Right lung (tissue), 2 donors: ENCODE measurements at regions not wholly inside any gene's neighbourhood (a gene's known extent, or its start where the extent isn't known, plus 50 kb on each side); places are given as distances from the start of the nearest gene placed in this dataset.
"Not testable (repeated sequence)": the region's sequence is repeated elsewhere in the genome, so short reads cannot be mapped to it uniquely, and the experiment has no call there.

Experiments used
- DNase-seq, 2 donors: peaks; one replicate each; pipeline ENCODE4 v3.0.0-alpha.2; 2013

GRCh38 chr4:74544655-74545361 lies 99.9 kb downstream of the AREG start:
- no peak for DNase-seq

- no peak for DNase-seq
These were observed 100.5 kb downstream of the AREG start for GRCh38 chr4:74545448-74545847.

- no peak for DNase-seq
These were observed 101.1 kb downstream of the AREG start for GRCh38 chr4:74546057-74546456.

DNA sequence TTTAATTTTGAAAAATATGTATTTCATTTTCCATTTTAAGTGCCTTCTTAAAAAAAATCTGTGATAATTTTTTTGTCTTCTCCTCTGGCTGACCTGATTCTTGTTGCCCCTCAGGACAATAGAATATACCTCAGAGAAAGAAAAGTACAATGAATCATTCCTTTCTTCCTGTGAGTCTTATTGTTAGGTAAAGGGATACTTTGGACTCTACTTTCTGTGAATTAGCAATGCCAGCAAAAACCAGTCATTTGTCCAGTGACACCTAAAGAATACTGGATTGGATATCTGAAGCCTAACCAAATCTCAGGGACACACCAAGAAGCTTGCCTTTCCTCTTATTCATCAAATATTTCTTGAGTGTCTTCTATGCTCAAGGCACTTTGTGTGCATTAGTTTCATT lies 102.1 kb downstream of the AREG start:
- no peak for DNase-seq

DNA sequence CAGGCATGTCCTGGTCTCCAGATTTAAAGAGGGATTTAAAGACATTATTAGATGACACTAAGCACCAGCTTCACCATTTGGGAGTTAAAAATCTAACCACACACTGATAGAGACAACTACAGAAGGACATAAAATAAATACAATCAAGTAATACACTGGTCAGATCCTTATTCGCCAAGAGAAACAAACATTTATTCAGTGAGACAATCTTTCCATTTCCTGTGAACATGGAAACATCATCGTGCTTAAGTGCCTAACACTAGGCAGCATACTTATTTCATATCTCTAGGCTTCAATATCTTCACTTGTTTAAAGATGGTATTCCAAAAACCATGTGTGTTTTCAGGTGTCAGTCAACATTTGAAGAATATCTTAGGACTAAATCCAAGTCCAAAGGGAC lies 103.6 kb downstream of the AREG start:
- no peak for DNase-seq

DNA sequence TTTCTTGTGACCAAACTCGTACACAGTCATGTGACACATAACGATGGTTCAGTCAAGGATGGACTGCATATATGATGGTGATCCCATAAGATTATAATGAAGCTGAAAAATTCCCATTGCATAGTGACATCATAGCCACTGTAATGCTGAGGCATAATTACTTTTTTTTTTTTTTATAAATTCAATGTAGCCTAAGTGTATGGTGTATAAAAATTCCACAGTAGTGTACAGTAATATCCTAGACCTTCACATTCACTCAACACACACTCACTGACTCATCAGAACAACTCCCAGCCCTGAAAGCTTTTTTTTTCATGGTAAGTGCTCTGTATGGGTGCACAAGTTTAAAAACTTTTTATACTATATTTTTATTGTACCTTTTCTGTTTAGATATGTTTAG lies 105.0 kb downstream of the AREG start:
- DNase-seq: no peak

DNA sequence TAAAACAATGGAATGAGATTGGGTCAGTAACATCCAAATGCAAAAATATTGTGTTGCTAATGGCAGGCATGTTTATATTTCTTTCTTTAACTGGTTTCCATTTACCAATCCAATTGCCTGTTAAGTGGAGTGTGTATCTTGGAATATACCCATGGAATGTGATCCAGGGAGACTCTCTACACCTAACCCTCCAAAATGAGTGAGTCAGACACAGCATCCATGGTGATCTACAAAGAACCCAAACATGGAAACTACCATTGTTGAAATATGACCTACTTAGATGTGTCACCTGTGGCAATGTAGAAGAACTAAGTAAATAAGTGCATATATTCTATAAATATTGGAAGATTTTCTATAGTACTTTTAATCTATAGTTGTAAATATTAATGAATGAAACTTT lies 110.3 kb downstream of the AREG start:
- DNase-seq: no peak

GRCh38 chr4:74555843-74556242 lies 110.9 kb downstream of the AREG start:
- DNase-seq: no peak

- DNase-seq: no peak
These were observed 114.9 kb downstream of the AREG start for GRCh38 chr4:74559853-74560252.

- no peak for DNase-seq
These were observed 123.0 kb downstream of the AREG start for GRCh38 chr4:74567981-74568380.

DNA sequence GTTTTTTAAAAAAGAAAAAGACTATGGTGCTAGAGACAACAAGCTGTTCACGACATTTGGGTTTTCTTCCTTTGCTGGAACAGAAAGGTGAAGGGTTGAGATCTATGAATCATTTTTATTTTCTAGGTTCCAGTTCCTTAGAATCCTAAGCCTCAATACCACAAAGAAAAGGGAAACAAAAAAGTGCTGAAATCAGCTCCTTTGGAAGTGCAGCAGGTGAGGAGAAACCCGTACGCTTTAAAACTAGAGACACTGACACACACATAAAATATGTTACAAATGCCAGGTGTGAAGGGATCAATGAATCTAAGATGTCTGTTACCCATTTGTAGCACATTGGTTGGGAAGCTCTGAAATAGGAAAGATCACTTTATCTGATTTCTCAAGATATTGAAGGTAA lies 125.2 kb downstream of the AREG start:
- no peak for DNase-seq

DNA sequence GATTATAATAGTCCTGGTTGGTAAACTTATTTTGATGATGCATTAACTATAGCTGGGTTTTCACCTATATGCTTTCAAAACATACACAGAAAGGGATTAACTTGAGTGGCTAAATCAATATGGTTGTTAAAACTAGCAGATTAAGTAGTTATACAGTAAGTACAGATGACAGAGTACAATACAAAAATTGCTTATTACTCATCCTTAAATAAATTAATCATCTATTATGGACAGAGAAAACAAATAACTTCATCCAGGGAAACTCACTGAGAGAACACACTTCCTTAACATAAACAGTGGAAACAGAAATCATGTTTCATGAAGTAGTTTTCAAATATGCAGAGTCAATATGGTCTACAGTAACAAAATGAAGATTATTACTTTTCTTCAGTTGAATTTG lies 133.4 kb downstream of the AREG start:
- no peak for DNase-seq

DNA sequence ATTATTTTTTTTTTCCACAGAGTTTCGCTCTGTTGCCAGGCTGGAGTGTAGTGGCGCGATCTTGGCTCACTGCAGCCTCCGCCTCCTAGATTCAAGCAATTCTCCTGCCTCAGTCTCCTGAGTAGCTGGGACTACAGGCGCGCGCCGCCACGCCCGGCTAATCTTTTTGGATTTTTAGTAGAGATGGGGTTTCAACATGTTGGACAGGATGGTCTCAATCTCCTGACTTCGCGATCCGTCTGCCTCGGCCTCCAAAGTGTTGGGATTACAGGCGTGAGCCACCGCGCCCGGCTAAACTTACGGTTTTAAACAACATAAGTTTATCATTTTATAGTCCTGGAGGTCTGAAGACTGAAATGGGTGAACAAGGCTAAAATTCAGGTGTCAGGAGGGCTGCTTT lies 133.9 kb downstream of the AREG start:
- DNase-seq: not testable (repeated sequence)

DNA sequence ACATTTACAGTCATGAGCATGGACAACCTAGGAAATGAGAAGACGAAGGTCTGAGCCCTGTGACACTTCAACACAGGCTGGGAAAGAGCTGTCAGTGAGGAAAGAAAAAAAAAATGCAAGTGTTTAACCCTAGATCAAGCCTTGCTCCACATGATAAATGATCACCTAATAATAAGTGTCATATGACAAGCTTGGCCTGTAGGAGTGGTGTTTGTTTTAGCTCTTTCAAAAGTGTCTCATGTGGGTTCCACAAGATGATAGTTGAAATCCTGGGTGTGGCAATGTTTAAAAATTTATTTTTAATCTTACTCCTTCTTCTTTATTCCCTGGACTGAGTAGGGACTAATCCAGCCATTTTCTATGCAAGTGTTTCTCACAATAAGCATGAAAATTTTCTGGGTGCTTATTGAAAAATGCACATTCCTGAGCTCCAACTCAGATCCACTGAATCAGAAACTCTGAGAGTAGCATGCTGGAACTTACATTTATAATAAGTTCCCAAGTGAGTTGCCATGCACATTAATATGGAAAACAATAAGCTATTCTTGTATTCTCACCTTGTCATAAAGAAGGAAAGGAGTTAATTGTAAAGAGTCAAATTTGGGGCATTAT lies 138.3 kb downstream of the AREG start:
- DNase-seq: no peak

- no peak for DNase-seq
These were observed 138.8 kb downstream of the AREG start for GRCh38 chr4:74583757-74584156.

DNA sequence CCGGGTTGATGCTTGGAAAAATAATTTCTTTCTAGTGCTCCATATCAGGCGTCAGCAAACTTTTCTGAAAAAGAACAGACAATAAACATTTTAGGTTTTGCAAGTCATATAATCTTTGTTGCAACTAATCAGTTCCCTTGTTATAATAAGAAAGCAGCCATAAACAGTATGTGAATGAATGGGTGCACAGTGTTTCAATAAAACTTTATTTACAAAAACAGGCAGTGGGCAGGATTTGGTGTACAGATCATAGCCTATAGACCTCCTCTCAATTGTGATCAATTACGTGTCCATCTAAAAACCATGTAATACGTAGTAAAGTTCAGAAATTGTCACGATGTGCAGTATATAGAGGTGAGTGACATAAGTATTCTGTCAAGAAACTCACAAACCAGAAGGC lies 143.4 kb downstream of the AREG start:
- no peak for DNase-seq

DNA sequence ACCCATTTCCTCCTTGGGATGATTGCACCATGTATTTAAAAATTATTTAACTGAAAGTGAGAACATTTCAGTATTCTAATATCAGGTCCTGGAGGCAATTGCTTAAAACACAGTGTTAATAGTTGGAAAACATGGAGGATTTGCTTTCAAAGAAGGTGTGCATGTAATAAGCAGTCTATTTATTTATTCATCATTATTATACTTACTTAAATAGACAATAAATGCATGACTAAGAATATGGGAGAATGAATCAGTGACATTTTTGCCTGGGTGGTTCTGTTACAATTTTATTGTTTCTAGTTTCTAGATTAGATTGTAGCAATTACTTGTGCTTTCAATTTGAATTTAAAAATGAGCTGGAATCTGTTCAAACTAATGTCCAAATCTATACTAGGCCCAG lies 145.5 kb downstream of the AREG start:
- no peak for DNase-seq

DNA sequence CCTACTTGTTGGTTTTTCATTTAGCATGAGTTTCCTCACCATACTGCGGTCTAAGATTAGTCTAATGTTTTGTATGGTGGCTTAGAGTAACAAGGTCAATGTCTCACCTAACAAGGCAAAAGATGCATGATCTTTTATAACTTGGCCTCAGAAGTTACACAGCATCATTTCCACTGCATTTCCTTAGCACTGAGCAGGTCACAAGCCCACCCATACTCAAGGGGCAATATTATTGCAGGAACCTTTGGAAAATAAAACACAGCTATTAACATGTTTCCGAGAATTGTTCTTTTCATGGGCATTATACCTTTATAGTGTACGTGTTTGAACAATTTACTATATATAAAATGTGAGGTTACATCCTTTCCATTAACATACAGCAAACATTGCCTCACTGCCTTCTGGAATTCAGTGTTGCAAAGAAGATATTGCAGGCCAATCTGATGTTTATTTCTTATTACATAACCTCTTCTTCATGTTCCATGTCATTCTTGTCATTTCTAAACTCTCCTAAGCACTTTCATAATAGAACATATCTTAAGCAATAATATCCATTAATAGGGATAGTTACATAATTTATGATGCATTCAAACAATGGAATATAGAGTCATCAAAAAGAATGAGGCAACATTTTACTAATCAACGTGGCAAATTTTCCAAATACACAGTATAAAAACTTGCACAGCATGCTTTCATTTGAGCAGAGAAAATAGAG lies 153.8 kb downstream of the AREG start:
- no peak for DNase-seq

- DNase-seq: no peak
These were observed 158.2 kb downstream of the AREG start for GRCh38 chr4:74603186-74603585.

DNA sequence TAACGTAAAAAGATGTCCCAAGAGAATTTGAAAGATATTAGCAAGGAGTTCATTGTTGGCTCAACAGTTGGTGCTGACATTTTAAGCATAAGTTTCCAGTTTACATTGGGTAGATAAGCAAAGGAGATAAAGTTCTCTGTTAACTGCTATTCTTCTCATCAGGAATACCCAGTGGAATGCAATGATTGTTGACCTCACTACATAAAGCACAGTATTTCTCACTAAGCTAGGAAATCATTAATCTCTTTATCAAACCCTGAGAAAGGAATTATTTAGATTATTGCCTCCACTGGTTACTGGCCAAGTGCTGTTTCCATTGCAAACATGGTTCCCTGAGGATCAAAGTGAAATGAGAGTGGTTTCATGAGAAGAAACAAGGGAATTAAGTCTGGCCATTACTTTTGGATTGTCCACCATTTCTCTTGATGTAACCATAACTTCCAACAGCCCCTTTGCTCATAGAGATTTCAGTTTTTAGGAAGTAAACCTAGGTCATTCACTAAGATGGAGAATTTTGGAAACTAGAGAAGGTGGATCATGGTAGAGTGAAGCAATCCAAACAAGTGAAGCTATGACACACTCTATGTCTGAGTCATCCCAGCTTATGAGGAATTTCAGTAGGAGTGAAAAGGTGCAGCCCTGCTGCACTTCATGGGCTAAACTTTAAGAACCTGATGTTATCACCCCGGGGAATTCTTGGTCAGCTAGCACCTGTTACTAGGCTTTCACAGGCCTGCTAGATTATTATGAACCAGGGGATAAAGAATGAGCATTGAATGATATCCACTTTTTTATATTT lies 163.4 kb downstream of the AREG start:
- no peak for DNase-seq

DNA sequence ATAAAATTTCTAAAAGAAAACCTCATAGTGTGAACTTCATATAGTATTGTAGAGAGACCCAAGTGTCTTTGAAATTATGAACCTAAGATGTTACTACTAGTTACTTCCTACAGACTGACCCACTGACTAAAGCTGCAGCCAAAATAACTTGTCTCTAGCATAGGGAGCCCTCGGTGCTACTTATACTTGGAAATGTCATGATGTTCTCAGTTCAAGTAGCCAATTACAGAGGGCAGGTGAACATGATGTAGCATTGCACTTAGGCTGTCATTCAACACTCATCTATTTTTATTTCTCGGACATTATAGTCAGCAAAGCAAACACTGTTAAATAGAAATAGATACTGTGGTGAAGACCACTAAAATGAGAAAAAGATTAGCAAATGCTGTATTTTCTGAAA lies 165.6 kb downstream of the AREG start:
- no peak for DNase-seq

DNA sequence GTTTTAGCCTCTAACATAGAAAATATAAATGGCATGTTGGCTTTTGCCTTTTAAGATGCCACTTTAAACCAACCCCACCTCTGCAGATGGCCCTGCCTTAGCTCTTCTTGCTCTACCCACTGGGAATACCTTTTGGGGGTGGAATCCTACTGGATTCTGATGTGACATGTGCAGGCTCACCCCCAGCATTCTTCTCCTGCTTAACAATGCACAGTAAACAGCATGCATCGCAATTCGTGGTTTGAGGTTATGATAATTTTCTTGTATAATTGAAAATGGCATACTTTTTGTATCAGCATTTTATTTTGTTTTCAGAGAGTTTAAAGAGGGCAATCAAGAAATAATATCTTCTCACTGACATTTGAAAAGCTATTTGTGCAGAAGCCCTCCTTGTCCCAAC lies 167.9 kb downstream of the AREG start:
- DNase-seq: no peak

DNA sequence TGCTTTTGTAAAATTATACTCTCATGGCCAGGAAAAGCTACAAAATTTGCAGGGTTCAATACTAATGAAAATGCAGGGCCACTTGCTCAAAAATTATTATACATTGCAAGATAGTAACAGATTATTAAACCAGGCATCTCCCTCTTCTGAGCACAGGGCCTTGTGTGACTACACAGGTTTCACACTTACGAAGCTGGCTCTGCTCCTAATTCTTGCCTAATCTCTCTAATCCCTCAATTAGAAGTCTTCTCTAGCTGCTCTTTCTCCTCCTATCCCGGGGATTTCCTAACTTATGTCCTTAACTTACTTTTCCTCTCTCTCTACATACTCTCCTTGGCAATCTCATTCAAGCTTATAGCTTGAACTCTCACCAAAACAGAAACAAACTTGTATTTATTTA lies 168.3 kb downstream of the AREG start:
- DNase-seq: no peak
